CD14-positive monocyte (primary cell): ENCODE measurements at regions not wholly inside any gene's neighbourhood (a gene's known extent, or its start where the extent isn't known, plus 50 kb on each side); places are given as distances from the start of the nearest gene placed in this dataset.

Source experiments
- DNase-seq, 3 donors: peaks; one replicate each; pipeline ENCODE4 v3.0.0-alpha.2; 2011 to 2022
- H2AFZ ChIP-seq: 2 replicates; pipeline ENCODE4 v1.6.0; 2012; ENCODE audit warnings: mild to moderate bottlenecking, low read depth, low read length, inconsistent platforms; ENCODE audit not compliant: insufficient read depth, poor library complexity, severe bottlenecking
- H3K27ac ChIP-seq, 2 donors: 1 replicate in 1 of 2; 2 replicates in 1 of 2; pipeline ENCODE4 v1.5.1; 2012 to 2013; ENCODE audit warnings: low read length in 2 of 2, control low read depth in 1 of 2, inconsistent platforms in 1 of 2, low read depth in 1 of 2, mild to moderate bottlenecking in 1 of 2
- H3K27me3 ChIP-seq, 2 donors: one replicate each; pipeline versions ENCODE4 v1.6.0 to v1.6.1; 2011 to 2013; ENCODE audit warnings: low read length in 2 of 2; ENCODE audit not compliant: control insufficient read depth in 2 of 2, insufficient read depth in 2 of 2
- H3K36me3 ChIP-seq, 2 donors: replicated peaks in 1 of 2; 1 replicate in 1 of 2; 2 replicates in 1 of 2; pipeline versions ENCODE4 v1.5.1 to v1.6.1; 2012 to 2013; ENCODE audit warnings: low read length in 2 of 2, control low read depth in 1 of 2, inconsistent platforms in 1 of 2, mild to moderate bottlenecking in 1 of 2; ENCODE audit not compliant: insufficient read depth in 2 of 2, control insufficient read depth in 1 of 2
- H3K4me1 ChIP-seq, 2 donors: 1 replicate in 1 of 2; 2 replicates in 1 of 2; pipeline versions ENCODE4 v1.5.1 to v1.6.1; 2012 to 2013; ENCODE audit warnings: low read length in 2 of 2, control low read depth in 1 of 2, inconsistent platforms in 1 of 2, mild to moderate bottlenecking in 1 of 2, moderate library complexity in 1 of 2; ENCODE audit not compliant: insufficient read depth in 2 of 2, control insufficient read depth in 1 of 2
- H3K4me2 ChIP-seq: replicated peaks from 2 replicates; pipeline ENCODE3; 2012; ENCODE audit warnings: low read length, moderate library complexity, mild to moderate bottlenecking; ENCODE audit not compliant: poor library complexity, severe bottlenecking; ENCODE audit errors: extremely low read depth
- H3K4me3 ChIP-seq, 3 experiments: fragments of 200-600 bp in 1 of 3; sonication (generic) in 1 of 3; replicated peaks in 1 of 3; 1 replicate in 2 of 3; 2 replicates in 1 of 3; pipeline ENCODE4 v1.5.1; 2011 to 2013; ENCODE audit warnings: low read length in 3 of 3, mild to moderate bottlenecking in 3 of 3, control low read depth in 2 of 3, low read depth in 2 of 3, inconsistent platforms in 1 of 3, moderate library complexity in 1 of 3
- H3K79me2 ChIP-seq: 2 replicates; pipeline ENCODE4 v1.6.0; 2012; ENCODE audit warnings: mild to moderate bottlenecking, control low read depth, inconsistent platforms, low read length, moderate library complexity; ENCODE audit not compliant: insufficient read depth
- H3K9ac ChIP-seq: 2 replicates; pipeline ENCODE4 v1.6.0; 2017; ENCODE audit warnings: low read length, mild to moderate bottlenecking; ENCODE audit not compliant: insufficient read depth, poor library complexity, severe bottlenecking
- H3K9me3 ChIP-seq, 2 donors: replicated peaks in 1 of 2; 1 replicate in 1 of 2; 2 replicates in 1 of 2; pipeline versions ENCODE4 v1.5.1 to v1.6.1; 2012 to 2013; ENCODE audit warnings: low read length in 2 of 2, control low read depth in 1 of 2; ENCODE audit not compliant: control insufficient read depth in 1 of 2, insufficient read depth in 1 of 2
- H4K20me1 ChIP-seq: 2 replicates; pipeline ENCODE4 v1.6.0; 2012; ENCODE audit warnings: mild to moderate bottlenecking, low read length, control low read depth, moderate library complexity; ENCODE audit not compliant: insufficient read depth
- H3K27ac Mint-ChIP-seq, 7 donors: one replicate each; pipeline ENCODE4 v1.8.0; 2020; ENCODE audit warnings: mild to moderate bottlenecking in 7 of 7, mixed read lengths in 7 of 7, moderate library complexity in 6 of 7, inconsistent platforms in 2 of 7
- H3K27me3 Mint-ChIP-seq, 3 donors: one replicate each; pipeline ENCODE4 v1.8.0; 2021 to 2022; ENCODE audit warnings: low read depth in 3 of 3, mild to moderate bottlenecking in 3 of 3, mixed read lengths in 3 of 3, moderate library complexity in 3 of 3, inconsistent platforms in 1 of 3
- H3K36me3 Mint-ChIP-seq, 2 donors: one replicate each; pipeline ENCODE4 v1.8.0; 2020; ENCODE audit warnings: mixed read lengths in 2 of 2, inconsistent platforms in 1 of 2, mild to moderate bottlenecking in 1 of 2
- H3K4me1 Mint-ChIP-seq: one replicate; pipeline ENCODE4 v1.8.0; 2020; ENCODE audit warnings: mild to moderate bottlenecking, mixed read lengths
- H3K4me3 Mint-ChIP-seq, 2 donors: one replicate each; pipeline ENCODE4 v1.8.0; 2020; ENCODE audit warnings: mild to moderate bottlenecking in 2 of 2, mixed read lengths in 2 of 2, moderate library complexity in 1 of 2
- H3K9me3 Mint-ChIP-seq, 7 donors: one replicate each; pipeline ENCODE4 v1.8.0; 2020 to 2022; ENCODE audit warnings: mixed read lengths in 7 of 7, mild to moderate bottlenecking in 6 of 7, moderate library complexity in 6 of 7, inconsistent platforms in 2 of 7
- WGBS: methylation state at CpG from one replicate; pipeline ENCODE4 v1.1.5; 2013; ENCODE audit warnings: missing lambda C conversion rate; ENCODE audit not compliant: insufficient coverage; 5-methylcytosine and 5-hydroxymethylcytosine counted together
- intact Hi-C, 2 donors: fragments of 100-400 bp; cut with micrococcal nuclease; formaldehyde crosslinking; loops; one replicate each; pipeline versions ENCODE4 v1.15.0 to v1.15.1; 2023
- TF ChIP-seq, protein P1 (sequence below): fragments of 200-600 bp; IDR thresholded peaks from one replicate; pipeline ENCODE4 v1.8.0; 2022; ENCODE audit warnings: antibody characterized with exemption, mild to moderate bottlenecking

DNA sequence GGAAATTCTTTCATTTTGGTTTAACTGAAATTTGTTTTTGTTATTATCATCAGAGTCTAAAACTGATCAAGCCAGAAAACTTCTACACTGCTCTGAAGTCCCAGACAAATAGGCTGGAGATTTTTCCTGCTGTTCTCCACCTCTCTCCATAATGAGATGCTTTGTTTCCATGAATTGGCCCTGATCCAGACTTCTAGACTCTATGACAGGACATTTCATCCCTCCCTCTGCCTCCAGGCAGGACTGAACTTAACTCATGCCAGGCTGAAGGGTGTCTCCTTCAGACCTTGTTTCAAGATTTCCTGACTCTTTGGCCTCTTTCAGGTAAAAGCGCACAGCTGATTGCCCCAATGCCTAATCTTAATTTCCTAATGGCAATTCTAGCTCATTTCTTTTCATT is 69.1 kb upstream of the HOXC13 start:
- Mint-ChIP-seq H3K27me3 (peaks cover 23 to 48% (median 25%) of the 10 kb centered on the region in 3 donors), H3K4me3 (no peak overlapping the region), H3K36me3 (no peaks in the 10 kb centered on the region), H3K9me3 (peaks cover 0 to 2% (median 0%) of the 10 kb centered on the region in 7 donors), H3K27ac (no peak overlapping the region), H3K4me1 (no peaks in the 10 kb centered on the region)
- Histone ChIP-seq H3K4me3 (no peak overlapping the region), H3K9ac (no peak overlapping the region), H3K4me1 (no peaks in the 10 kb centered on the region), H3K9me3 (no peaks in the 10 kb centered on the region), H3K79me2 (no peaks in the 10 kb centered on the region), H3K27me3 (peaks cover 26 to 27% of the 10 kb centered on the region in 2 donors), H4K20me1 (no peaks in the 10 kb centered on the region), H2AFZ (no peak overlapping the region), H3K36me3 (no peaks in the 10 kb centered on the region), H3K4me2 (no peak overlapping the region), H3K27ac (no peak overlapping the region)
- 80% methylated on average over 1 of the region's 1 CpG for WGBS
- no peak for DNase-seq
- TF ChIP-seq, protein P1, sequence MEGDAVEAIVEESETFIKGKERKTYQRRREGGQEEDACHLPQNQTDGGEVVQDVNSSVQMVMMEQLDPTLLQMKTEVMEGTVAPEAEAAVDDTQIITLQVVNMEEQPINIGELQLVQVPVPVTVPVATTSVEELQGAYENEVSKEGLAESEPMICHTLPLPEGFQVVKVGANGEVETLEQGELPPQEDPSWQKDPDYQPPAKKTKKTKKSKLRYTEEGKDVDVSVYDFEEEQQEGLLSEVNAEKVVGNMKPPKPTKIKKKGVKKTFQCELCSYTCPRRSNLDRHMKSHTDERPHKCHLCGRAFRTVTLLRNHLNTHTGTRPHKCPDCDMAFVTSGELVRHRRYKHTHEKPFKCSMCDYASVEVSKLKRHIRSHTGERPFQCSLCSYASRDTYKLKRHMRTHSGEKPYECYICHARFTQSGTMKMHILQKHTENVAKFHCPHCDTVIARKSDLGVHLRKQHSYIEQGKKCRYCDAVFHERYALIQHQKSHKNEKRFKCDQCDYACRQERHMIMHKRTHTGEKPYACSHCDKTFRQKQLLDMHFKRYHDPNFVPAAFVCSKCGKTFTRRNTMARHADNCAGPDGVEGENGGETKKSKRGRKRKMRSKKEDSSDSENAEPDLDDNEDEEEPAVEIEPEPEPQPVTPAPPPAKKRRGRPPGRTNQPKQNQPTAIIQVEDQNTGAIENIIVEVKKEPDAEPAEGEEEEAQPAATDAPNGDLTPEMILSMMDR: no peak
- intact Hi-C loops: no loop called here

DNA sequence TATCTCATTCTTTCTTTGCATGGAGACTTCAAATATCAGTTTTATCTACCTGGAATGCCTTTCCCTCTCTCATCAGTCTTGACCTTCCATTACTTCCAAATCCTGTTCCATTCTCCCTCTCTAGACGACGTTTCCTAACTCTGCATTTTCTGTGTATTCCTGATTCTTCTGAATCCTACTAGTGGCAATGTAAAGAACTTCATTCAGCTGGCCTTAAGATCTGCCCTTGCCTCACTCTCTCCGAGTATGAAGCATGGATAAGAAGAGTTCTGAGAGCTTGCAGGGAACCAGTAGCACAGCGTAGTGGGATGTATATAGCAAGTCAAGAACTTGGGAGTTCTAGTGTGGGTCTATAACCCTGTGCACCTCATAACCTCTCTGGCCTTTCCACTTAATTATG is 68.5 kb upstream of the HOXC13 start:
- H2AFZ ChIP-seq: no peak overlapping the region
- no peaks in the 10 kb centered on the region for H4K20me1 ChIP-seq
- no peak overlapping the region for H3K27ac ChIP-seq
- no peaks in the 10 kb centered on the region for H3K36me3 ChIP-seq
- no peak overlapping the region for H3K4me3 ChIP-seq
- no peak overlapping the region for H3K9ac ChIP-seq
- intact Hi-C loops: no loop called here
- H3K27me3 ChIP-seq: peaks cover 22 to 26% of the 10 kb centered on the region in 2 donors
- Mint-ChIP-seq H3K4me1 (no peaks in the 10 kb centered on the region), H3K4me3 (no peak overlapping the region), H3K27ac (no peak overlapping the region), H3K27me3 (peaks cover 25 to 48% (median 26%) of the 10 kb centered on the region in 3 donors), H3K36me3 (no peaks in the 10 kb centered on the region), H3K9me3 (peaks cover 0 to 5% (median under 1%) of the 10 kb centered on the region in 7 donors)
- no peak for DNase-seq
- H3K4me2 ChIP-seq: no peak overlapping the region
- no peaks in the 10 kb centered on the region for H3K9me3 ChIP-seq
- H3K79me2 ChIP-seq: no peaks in the 10 kb centered on the region
- TF ChIP-seq, protein P1: no peak
- 90% methylated on average over 2 of the region's 4 CpGs for WGBS
- H3K4me1 ChIP-seq: no peaks in the 10 kb centered on the region
